ENCODE measurements at regions not wholly inside any gene's neighbourhood (a gene's known extent, or its start where the extent isn't known, plus 50 kb on each side); places are given as distances from the start of the nearest gene placed in this dataset.
"Not testable (repeated sequence)": the region's sequence is repeated elsewhere in the genome, so short reads cannot be mapped to it uniquely, and the experiment has no call there.

DNA sequence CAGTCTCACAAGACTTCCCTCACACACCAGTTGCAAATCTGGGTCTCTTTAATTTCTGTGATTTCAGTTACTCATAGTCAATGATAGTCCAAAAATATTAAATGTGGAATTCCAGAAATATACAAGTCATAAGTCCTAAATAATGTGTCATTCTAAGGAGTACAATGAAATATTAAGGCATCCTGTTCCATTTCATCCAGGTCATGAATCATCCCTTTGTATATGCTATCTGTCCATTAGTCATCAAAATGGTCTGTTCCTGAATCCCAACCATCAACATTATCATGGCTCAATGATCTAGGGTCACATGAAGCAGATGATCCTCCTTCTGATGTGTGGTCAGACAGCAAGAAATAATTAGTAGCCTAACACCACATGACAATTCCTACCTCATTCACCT, 200.4 kb upstream of the POTED start:
- H3K9me3 ChIP-seq (replicated peaks; ENCODE audit: insufficient read depth, low read length); H3K4me3 ChIP-seq (ENCODE audit: low read length); H3K9ac ChIP-seq (ENCODE audit: low read length); H3K79me2 ChIP-seq (ENCODE audit: low read length); H3K27ac ChIP-seq (ENCODE audit: low read length); H3K4me1 ChIP-seq (ENCODE audit: low read length); H3K27me3 ChIP-seq (replicated peaks; ENCODE audit: insufficient read depth, low read length); H3K9me2 ChIP-seq (replicated peaks; ENCODE audit: insufficient read depth, low read length); H3K36me3 ChIP-seq (replicated peaks; ENCODE audit: insufficient read depth, low read length); DNase-seq; H3K4me2 ChIP-seq (ENCODE audit: low read depth, low read length); H4K20me1 ChIP-seq (ENCODE audit: insufficient read depth, low read length); H2AFZ ChIP-seq (ENCODE audit: low read length); H3F3A ChIP-seq (ENCODE audit: insufficient read depth, low read length): not testable (repeated sequence)

DNA sequence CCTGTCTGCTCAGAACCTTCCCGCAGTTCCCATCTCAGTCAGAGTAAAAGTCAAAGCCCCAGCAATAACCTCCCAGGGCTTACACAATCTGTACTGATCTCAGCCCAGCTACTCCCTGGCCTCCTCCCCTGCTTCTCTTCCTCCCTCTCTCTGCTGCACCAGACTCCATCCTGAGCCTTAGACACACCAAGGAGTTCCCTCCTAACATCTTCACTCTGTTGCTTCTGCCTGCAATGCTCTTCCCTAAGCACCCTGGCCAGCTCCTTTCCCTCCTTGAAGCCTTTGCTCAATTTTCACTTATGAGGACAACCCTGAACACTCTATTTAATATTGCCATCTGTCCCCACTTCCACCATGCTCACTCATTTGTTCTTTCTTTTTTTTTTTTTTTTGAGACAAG, 173.7 kb upstream of the POTED start:
- H3K27me3 ChIP-seq (replicated peaks; ENCODE audit: insufficient read depth, low read length); H3K9ac ChIP-seq (ENCODE audit: low read length); H3F3A ChIP-seq (ENCODE audit: insufficient read depth, low read length); DNase-seq; H2AFZ ChIP-seq (ENCODE audit: low read length); H3K36me3 ChIP-seq (replicated peaks; ENCODE audit: insufficient read depth, low read length); H3K9me2 ChIP-seq (replicated peaks; ENCODE audit: insufficient read depth, low read length); H3K4me3 ChIP-seq (ENCODE audit: low read length); H3K79me2 ChIP-seq (ENCODE audit: low read length); H3K27ac ChIP-seq (ENCODE audit: low read length); H3K9me3 ChIP-seq (replicated peaks; ENCODE audit: insufficient read depth, low read length); H3K4me2 ChIP-seq (ENCODE audit: low read depth, low read length); H4K20me1 ChIP-seq (ENCODE audit: insufficient read depth, low read length); H3K4me1 ChIP-seq (ENCODE audit: low read length): not testable (repeated sequence)

DNA sequence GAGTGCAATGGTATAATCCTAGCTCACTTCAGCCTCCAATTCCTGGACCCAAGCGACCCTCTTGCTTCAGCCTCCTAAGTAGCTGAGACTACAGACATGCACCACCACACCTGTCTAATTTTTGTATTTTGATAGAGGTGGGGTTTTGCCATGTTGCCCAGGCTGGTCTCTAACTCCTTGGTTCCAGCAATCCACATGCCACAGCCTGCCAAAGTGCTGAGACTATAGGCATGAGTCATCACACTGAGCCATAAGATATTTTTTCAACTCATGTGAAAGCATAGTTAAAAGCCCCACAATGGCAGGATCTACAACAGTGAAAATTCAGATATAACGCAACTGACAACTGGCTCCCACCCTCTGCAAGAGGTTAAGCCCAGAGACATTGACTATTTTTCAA, 161.8 kb upstream of the POTED start:
- not testable (repeated sequence) for H3K4me1 ChIP-seq (ENCODE audit: low read length); H3K4me2 ChIP-seq (ENCODE audit: low read depth, low read length); H3F3A ChIP-seq (ENCODE audit: insufficient read depth, low read length); H2AFZ ChIP-seq (ENCODE audit: low read length); H3K27me3 ChIP-seq (replicated peaks; ENCODE audit: insufficient read depth, low read length); H3K9ac ChIP-seq (ENCODE audit: low read length); H3K27ac ChIP-seq (ENCODE audit: low read length); H3K4me3 ChIP-seq (ENCODE audit: low read length); H3K79me2 ChIP-seq (ENCODE audit: low read length); H4K20me1 ChIP-seq (ENCODE audit: insufficient read depth, low read length); DNase-seq; H3K36me3 ChIP-seq (replicated peaks; ENCODE audit: insufficient read depth, low read length); H3K9me3 ChIP-seq (replicated peaks; ENCODE audit: insufficient read depth, low read length); H3K9me2 ChIP-seq (replicated peaks; ENCODE audit: insufficient read depth, low read length)

DNA sequence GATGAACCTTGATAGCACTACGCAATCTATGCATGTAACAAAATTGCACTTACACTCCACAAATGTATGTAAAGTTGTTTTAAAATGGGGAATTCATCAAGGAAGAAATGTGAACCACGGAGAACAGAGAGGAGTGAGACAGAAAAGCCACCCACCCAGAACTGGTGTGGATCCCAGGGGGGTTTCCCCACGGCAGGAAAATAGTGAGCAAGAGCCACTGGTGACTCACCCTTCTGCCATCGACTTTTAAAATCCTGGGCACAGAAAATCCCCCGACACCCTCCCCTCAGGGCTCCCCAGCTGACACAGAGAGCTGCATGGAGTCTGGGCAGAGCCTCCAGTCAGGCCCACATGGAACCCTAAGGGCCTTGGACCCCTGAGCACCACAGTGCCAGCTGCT, 146.0 kb upstream of the POTED start:
- not testable (repeated sequence) for H3K36me3 ChIP-seq (replicated peaks; ENCODE audit: insufficient read depth, low read length); H3K9ac ChIP-seq (ENCODE audit: low read length); H3K4me2 ChIP-seq (ENCODE audit: low read depth, low read length); H3F3A ChIP-seq (ENCODE audit: insufficient read depth, low read length); DNase-seq; H3K9me2 ChIP-seq (replicated peaks; ENCODE audit: insufficient read depth, low read length); H2AFZ ChIP-seq (ENCODE audit: low read length); H3K4me1 ChIP-seq (ENCODE audit: low read length); H3K27ac ChIP-seq (ENCODE audit: low read length); H4K20me1 ChIP-seq (ENCODE audit: insufficient read depth, low read length); H3K79me2 ChIP-seq (ENCODE audit: low read length); H3K9me3 ChIP-seq (replicated peaks; ENCODE audit: insufficient read depth, low read length); H3K4me3 ChIP-seq (ENCODE audit: low read length); H3K27me3 ChIP-seq (replicated peaks; ENCODE audit: insufficient read depth, low read length)

Measured in MM.1S (cell line).